K562 (cell line): ENCODE measurements at regions not wholly inside any gene's neighbourhood (a gene's known extent, or its start where the extent isn't known, plus 50 kb on each side); places are given as distances from the start of the nearest gene placed in this dataset.

ENCODE experiments used
- ATAC-seq: fragments of 200-7000 bp; cut with Tn5 transposase; 3 replicates; pipeline ENCODE4 v1.9.1; 2020; ENCODE audit warnings: moderate library complexity
- BruUV-seq: library from RNA; stranded (reverse); fragments of 400-500 nt; replicated peaks from 2 replicates; lab custom pipeline; 2021; lab: Mats Ljungman, UMichigan
- CTCF ChIA-PET: fragments of 300-600 bp; formaldehyde crosslinking; extraction: SDS; loops from one replicate; lab custom pipeline; 2021; ENCODE audit warnings: low intra/inter-chr PET ratio; lab: Yijun Ruan, JAX
- POLR2A ChIA-PET: fragments of 300-600, 350-650 bp; sonication (Branson Sonifier 250); formaldehyde crosslinking; extraction: SDS; loops from one replicate; lab custom pipeline; 2021; ENCODE audit warnings: antibody characterized with exemption, inconsistent platforms; lab: Yijun Ruan, JAX
- DNase-seq, 4 experiments: peaks; one replicate each; pipeline versions ENCODE4 v3.0.0 to v3.0.0-alpha.2; 2011 to 2018; ENCODE audit warnings: low spot score in 3 of 4, mixed read lengths in 3 of 4; ENCODE audit errors: extremely low read depth in 1 of 4
- FAIRE-seq: peaks from 2 replicates; lab custom pipeline; 2011; peaks lifted over from hg19 to GRCh38; lab: Jason Lieb, UNC
- H2AFZ ChIP-seq: 2 replicates; pipeline ENCODE4 v1.6.0; 2011; ENCODE audit warnings: low read depth, low read length, control low read depth, inconsistent platforms
- H3K27ac ChIP-seq: fragments of 200-600 bp; 3 replicates; pipeline ENCODE4 v1.8.0; 2011; ENCODE audit warnings: low read depth, mild to moderate bottlenecking, control low read depth, inconsistent platforms, low read length, moderate library complexity, mixed read lengths; ENCODE audit errors: extremely low read depth
- H3K27me3 ChIP-seq, 2 experiments: fragments of 300-600 bp in 1 of 2; 2 replicates in 1 of 2; 3 replicates in 1 of 2; pipeline versions ENCODE4 v1.6.0 to v1.8.0; 2011; ENCODE audit warnings: inconsistent platforms in 2 of 2, low read length in 2 of 2, mild to moderate bottlenecking in 1 of 2, mixed read lengths in 1 of 2, moderate library complexity in 1 of 2; ENCODE audit not compliant: control insufficient read depth in 2 of 2, insufficient read depth in 2 of 2
- H3K36me3 ChIP-seq: fragments of 300-600 bp; 3 replicates; pipeline ENCODE4 v1.8.0; 2011; ENCODE audit warnings: mild to moderate bottlenecking, low read length, inconsistent platforms; ENCODE audit not compliant: control insufficient read depth, insufficient read depth
- H3K4me1 ChIP-seq, 2 experiments: fragments of 200-600 bp in 1 of 2; replicated peaks in 1 of 2; 2 replicates in 1 of 2; 3 replicates in 1 of 2; pipeline versions ENCODE4 v1.5.1 to v1.8.0; 2011; ENCODE audit warnings: inconsistent platforms in 2 of 2, low read length in 2 of 2, mild to moderate bottlenecking in 1 of 2, mixed read lengths in 1 of 2, moderate library complexity in 1 of 2; ENCODE audit not compliant: control insufficient read depth in 2 of 2, insufficient read depth in 2 of 2
- H3K4me2 ChIP-seq: 2 replicates; pipeline ENCODE4 v1.6.1; 2011; ENCODE audit warnings: low read length, control low read depth, inconsistent platforms, mixed read lengths; ENCODE audit not compliant: insufficient read depth
- H3K4me3 ChIP-seq: fragments of 200-600 bp; sonication (generic), shearing (Covaris generic); 2 replicates; pipeline ENCODE4 v1.5.1; 2016; ENCODE audit warnings: control low read depth, inconsistent platforms
- H3K79me2 ChIP-seq: fragments of 200-600 bp; 3 replicates; pipeline ENCODE4 v1.8.0; 2011; ENCODE audit warnings: low read length, inconsistent platforms; ENCODE audit not compliant: control insufficient read depth, insufficient read depth
- H3K9ac ChIP-seq, 2 experiments: 2 replicates each; pipeline versions ENCODE4 v1.6.0 to v1.6.1; 2011; ENCODE audit warnings: low read depth in 2 of 2, low read length in 2 of 2, control low read depth in 1 of 2, inconsistent platforms in 1 of 2, mild to moderate bottlenecking in 1 of 2, mixed read lengths in 1 of 2; ENCODE audit not compliant: insufficient read depth in 1 of 2
- H3K9me1 ChIP-seq: one replicate; pipeline ENCODE4 v1.6.0; 2011; ENCODE audit warnings: inconsistent platforms, mild to moderate bottlenecking, low read length, moderate library complexity; ENCODE audit not compliant: control insufficient read depth, insufficient read depth
- H3K9me3 ChIP-seq: replicated peaks from 2 replicates; pipeline ENCODE4 v1.5.1; 2011; ENCODE audit warnings: low read depth, low read length, inconsistent platforms; ENCODE audit not compliant: control insufficient read depth, insufficient read depth
- H4K20me1 ChIP-seq: replicated peaks from 2 replicates; pipeline ENCODE4 v1.6.1; 2011; ENCODE audit warnings: low read length, inconsistent platforms, mixed read lengths; ENCODE audit not compliant: control insufficient read depth, insufficient read depth
- MEF2D ChIP-seq: conservative IDR thresholded peaks from 2 replicates; pipeline ENCODE4 v1.6.1; 2016; ENCODE audit warnings: low read depth, missing genetic modification characterization, missing compliant biosample characterization
- ZNF830 ChIP-seq: fragments of 250-450 bp; sonication (Bioruptor Pico); IDR thresholded peaks from 2 replicates; pipeline ENCODE4 v1.5.0; 2021; ENCODE audit warnings: mild to moderate bottlenecking
- ZZZ3 ChIP-seq: fragments of 450-650 bp; IDR thresholded peaks from 2 replicates; pipeline ENCODE4 v1.6.1; 2016; ENCODE audit warnings: antibody characterized with exemption, mild to moderate bottlenecking, moderate library complexity
- WGBS: fragments of 100-300 bp; shearing (Covaris generic); methylation state at CpG from one replicate; pipeline ENCODE4 v1.1.6; 2016; ENCODE audit warnings: low coverage, mixed read lengths; ENCODE audit not compliant: insufficient coverage; ENCODE audit errors: missing lambda C conversion rate; 5-methylcytosine and 5-hydroxymethylcytosine counted together
- in situ Hi-C: fragments of 300-500 bp; cut with MboI; formaldehyde crosslinking; loops from 4 replicates; pipeline ENCODE4 v1.15.0; 2018; ENCODE audit warnings: inconsistent platforms, mixed read lengths
- intact Hi-C: fragments of 100-400 bp; cut with micrococcal nuclease; formaldehyde crosslinking; loops from 2 replicates; pipeline ENCODE4 v1.14.2; 2022
- TF ChIP-seq, protein P1 (sequence below), 2 experiments: fragments of 450-650 bp in 1 of 2; sonication (generic) in 1 of 2; formaldehyde crosslinking; conservative IDR thresholded peaks; 2 replicates each; pipeline versions ENCODE4 v1.4.0 to v1.8.1; 2020 to 2022; ENCODE audit warnings: mild to moderate bottlenecking in 1 of 2, missing genetic modification reagents in 1 of 2
- TF ChIP-seq, protein P2 (sequence below), 2 experiments: fragments of 450-650 bp in 1 of 2; sonication (generic) in 1 of 2; formaldehyde crosslinking in 1 of 2; IDR thresholded peaks; 2 replicates each; pipeline versions ENCODE4 v1.7.1 to v1.9.0; 2016 to 2022; ENCODE audit warnings: inconsistent platforms in 1 of 2, mild to moderate bottlenecking in 1 of 2, missing genetic modification reagents in 1 of 2
- TF ChIP-seq, protein P3 (sequence below): sonication (generic); formaldehyde crosslinking; IDR thresholded peaks from 2 replicates; pipeline ENCODE4 v1.8.0; 2022; ENCODE audit warnings: mild to moderate bottlenecking, missing genetic modification reagents, borderline replicate concordance
- TF ChIP-seq, protein P4 (sequence below): fragments of 250-450 bp; sonication (Bioruptor Pico); IDR thresholded peaks from 2 replicates; pipeline ENCODE4 v1.8.0; 2022; ENCODE audit warnings: moderate library complexity, mild to moderate bottlenecking, inconsistent platforms

DNA sequence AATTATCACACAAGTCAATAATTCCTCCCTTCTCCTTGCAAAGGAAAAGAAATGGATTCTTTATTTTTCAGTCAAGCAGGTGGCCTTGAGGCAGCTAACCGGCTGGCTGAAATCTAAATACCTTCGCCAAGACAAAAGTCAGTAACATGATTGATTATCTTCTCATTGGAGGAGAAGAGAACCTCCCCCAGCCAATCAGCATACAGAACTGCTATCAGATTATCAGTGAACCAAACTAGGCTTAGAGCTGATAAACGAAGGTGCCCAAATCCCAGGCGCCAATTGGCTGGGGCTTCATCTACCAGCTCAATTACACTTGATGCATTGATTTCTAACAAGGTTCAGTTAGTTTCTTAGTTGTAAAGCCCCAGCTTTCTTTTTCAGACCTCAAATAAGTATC is 152.4 kb upstream of the NOCT start:
- Histone ChIP-seq H3K9me1 (no peaks in the 10 kb centered on the region), H3K4me2 (no peak overlapping the region), H3K9ac (no peak overlapping the region), H3K27me3 (peaks cover 5 to 25% of the 10 kb centered on the region in 2 experiments; a peak in 4 of 5 replicates), H2AFZ (no peak overlapping the region), H3K9me3 (no peaks in the 10 kb centered on the region), H3K4me1 (no peaks in the 10 kb centered on the region), H3K79me2 (no peaks in the 10 kb centered on the region), H3K4me3 (no peak overlapping the region), H3K36me3 (no peaks in the 10 kb centered on the region), H3K27ac (no peak overlapping the region), H4K20me1 (no peaks in the 10 kb centered on the region)
- POLR2A ChIA-PET, result interaction anchor here (0.6 kb wide), 1 partner anchor 657 kb away, joined by 3 read pairs; no protein-coding TSS in a partner anchor
- no peak for DNase-seq
- in situ Hi-C loops (loop anchor here (25.0 kb wide), 2 partner anchors 826 to 1126 kb away; no protein-coding TSS in a partner anchor), intact Hi-C loops (no loop called here)
- WGBS, result 6% methylated on average over 4 of the region's 4 CpGs
- no TSS peak for BruUV-seq
- FAIRE-seq, result no peak
- TF ChIP-seq MEF2D, result no peak
- TF ChIP-seq, protein P1, sequence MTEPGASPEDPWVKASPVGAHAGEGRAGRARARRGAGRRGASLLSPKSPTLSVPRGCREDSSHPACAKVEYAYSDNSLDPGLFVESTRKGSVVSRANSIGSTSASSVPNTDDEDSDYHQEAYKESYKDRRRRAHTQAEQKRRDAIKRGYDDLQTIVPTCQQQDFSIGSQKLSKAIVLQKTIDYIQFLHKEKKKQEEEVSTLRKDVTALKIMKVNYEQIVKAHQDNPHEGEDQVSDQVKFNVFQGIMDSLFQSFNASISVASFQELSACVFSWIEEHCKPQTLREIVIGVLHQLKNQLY (CRISPR knock-in tag; conservative IDR thresholded peaks at IDR 0.05), result no peak
- TF ChIP-seq, protein P2, sequence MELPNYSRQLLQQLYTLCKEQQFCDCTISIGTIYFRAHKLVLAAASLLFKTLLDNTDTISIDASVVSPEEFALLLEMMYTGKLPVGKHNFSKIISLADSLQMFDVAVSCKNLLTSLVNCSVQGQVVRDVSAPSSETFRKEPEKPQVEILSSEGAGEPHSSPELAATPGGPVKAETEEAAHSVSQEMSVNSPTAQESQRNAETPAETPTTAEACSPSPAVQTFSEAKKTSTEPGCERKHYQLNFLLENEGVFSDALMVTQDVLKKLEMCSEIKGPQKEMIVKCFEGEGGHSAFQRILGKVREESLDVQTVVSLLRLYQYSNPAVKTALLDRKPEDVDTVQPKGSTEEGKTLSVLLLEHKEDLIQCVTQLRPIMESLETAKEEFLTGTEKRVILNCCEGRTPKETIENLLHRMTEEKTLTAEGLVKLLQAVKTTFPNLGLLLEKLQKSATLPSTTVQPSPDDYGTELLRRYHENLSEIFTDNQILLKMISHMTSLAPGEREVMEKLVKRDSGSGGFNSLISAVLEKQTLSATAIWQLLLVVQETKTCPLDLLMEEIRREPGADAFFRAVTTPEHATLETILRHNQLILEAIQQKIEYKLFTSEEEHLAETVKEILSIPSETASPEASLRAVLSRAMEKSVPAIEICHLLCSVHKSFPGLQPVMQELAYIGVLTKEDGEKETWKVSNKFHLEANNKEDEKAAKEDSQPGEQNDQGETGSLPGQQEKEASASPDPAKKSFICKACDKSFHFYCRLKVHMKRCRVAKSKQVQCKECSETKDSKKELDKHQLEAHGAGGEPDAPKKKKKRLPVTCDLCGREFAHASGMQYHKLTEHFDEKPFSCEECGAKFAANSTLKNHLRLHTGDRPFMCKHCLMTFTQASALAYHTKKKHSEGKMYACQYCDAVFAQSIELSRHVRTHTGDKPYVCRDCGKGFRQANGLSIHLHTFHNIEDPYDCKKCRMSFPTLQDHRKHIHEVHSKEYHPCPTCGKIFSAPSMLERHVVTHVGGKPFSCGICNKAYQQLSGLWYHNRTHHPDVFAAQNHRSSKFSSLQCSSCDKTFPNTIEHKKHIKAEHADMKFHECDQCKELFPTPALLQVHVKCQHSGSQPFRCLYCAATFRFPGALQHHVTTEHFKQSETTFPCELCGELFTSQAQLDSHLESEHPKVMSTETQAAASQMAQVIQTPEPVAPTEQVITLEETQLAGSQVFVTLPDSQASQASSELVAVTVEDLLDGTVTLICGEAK (IDR thresholded peaks at IDR 0.05), result no peak
- TF ChIP-seq, protein P2 (CRISPR knock-in tag; IDR thresholded peaks at IDR 0.05), result no peak
- TF ChIP-seq, protein P3, sequence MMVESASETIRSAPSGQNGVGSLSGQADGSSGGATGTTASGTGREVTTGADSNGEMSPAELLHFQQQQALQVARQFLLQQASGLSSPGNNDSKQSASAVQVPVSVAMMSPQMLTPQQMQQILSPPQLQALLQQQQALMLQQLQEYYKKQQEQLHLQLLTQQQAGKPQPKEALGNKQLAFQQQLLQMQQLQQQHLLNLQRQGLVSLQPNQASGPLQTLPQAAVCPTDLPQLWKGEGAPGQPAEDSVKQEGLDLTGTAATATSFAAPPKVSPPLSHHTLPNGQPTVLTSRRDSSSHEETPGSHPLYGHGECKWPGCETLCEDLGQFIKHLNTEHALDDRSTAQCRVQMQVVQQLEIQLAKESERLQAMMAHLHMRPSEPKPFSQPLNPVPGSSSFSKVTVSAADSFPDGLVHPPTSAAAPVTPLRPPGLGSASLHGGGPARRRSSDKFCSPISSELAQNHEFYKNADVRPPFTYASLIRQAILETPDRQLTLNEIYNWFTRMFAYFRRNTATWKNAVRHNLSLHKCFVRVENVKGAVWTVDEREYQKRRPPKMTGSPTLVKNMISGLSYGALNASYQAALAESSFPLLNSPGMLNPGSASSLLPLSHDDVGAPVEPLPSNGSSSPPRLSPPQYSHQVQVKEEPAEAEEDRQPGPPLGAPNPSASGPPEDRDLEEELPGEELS (CRISPR knock-in tag), result no peak
- TF ChIP-seq, protein P4, sequence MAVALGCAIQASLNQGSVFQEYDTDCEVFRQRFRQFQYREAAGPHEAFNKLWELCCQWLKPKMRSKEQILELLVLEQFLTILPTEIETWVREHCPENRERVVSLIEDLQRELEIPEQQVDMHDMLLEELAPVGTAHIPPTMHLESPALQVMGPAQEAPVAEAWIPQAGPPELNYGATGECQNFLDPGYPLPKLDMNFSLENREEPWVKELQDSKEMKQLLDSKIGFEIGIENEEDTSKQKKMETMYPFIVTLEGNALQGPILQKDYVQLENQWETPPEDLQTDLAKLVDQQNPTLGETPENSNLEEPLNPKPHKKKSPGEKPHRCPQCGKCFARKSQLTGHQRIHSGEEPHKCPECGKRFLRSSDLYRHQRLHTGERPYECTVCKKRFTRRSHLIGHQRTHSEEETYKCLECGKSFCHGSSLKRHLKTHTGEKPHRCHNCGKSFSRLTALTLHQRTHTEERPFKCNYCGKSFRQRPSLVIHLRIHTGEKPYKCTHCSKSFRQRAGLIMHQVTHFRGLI, result no peak
- TF ChIP-seq ZZZ3, result no peak
- no peak for TF ChIP-seq ZNF830 (CRISPR knock-in tag)
- no peak for ATAC-seq
- CTCF ChIA-PET, result no interaction called here
